NCI-H2029 (cell line): ENCODE measurements at regions not wholly inside any gene's neighbourhood (a gene's known extent, or its start where the extent isn't known, plus 50 kb on each side); places are given as distances from the start of the nearest gene placed in this dataset.

Experiments used
- DNase-seq: peaks from one replicate; lab custom pipeline; 2025; lab: John Stamatoyannopoulos, UW

DNA sequence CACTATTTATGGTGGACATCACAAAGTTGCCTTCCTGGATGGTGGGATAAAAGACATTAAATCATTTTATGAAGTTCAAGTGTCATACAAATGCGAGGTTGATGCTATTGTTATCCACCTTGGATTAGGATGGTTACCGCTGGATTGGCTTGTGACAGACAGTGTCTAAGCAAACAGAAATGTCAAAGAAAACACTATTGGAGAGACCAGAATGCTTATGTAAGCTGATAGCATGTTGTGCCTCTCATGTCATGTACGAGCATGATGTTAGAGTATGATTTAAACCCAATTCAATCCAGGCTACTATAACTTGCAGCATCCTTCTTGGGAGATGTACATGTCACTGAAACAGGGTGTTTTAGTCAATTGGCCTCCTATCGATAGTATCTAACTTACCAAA lies 178.8 kb upstream of the C9orf72 start:
- DNase-seq = no peak

DNA sequence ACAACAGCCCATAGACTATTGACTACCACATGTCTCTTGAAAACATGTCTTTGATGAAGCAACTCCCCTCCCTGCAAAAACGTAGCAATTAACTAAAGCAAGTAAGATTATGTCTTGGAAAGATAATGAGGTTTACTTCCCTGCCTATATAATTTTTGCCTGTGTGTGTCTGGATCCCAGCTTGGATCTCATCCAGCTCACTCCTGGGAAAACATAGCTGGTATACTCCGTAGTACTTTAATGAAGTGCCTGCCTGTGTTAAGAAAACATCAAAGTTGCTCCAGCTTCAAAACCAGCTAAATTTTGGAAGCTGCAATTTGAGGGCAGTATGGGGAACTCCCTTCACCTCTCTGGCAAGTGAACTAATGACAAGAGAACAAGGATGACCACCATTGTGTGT lies 182.6 kb upstream of the C9orf72 start:
- DNase-seq = no peak

DNA sequence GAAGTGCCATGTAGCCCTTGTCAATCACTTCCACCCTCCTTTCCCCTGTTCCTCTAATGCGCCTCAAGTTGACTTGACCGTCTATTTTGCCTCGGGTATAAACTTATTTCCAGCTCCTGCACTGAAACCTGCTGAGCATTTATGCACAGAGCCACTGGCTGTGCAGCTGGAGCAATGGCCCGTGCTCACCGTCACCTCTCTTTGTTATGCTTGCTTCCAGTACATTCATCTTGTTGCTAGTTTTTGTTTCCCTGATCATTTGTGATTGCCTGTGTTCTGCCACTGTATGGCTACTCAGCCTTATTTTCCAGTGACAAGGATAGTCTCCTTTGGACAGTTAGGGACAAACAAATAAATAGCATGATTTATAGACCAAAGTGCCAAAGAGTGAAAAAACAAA lies 183.1 kb upstream of the C9orf72 start:
- no peak for DNase-seq

GRCh38 chr9:27763831-27764230 lies 190.6 kb upstream of the C9orf72 start:
- no peak for DNase-seq

GRCh38 chr9:27765266-27766072 lies 192.2 kb upstream of the C9orf72 start:
- DNase-seq = no peak

GRCh38 chr9:27766073-27766835 lies 193.0 kb upstream of the C9orf72 start:
- DNase-seq = no peak

DNA sequence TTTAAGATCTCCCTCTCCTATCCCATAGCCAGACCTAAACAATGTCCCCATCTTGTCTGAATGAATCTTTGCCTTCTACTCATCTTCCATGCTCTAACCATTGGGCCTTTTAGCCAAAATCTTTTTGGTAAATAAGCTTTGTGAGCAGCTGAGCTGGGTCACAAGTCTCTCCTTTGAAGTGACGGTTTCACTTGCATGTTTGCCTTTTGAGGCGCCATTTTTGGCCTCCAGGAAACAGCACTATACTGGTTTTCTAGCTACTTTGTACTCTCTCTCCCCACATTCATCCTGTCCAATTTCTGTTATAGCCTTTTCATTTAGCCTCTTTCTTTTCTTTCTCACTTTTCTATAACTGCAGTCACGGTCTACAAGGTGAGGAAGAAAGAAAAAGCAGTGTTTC lies 195.5 kb upstream of the C9orf72 start:
- DNase-seq = no peak

GRCh38 chr9:27770541-27770940 lies 197.3 kb upstream of the C9orf72 start:
- DNase-seq = no peak

DNA sequence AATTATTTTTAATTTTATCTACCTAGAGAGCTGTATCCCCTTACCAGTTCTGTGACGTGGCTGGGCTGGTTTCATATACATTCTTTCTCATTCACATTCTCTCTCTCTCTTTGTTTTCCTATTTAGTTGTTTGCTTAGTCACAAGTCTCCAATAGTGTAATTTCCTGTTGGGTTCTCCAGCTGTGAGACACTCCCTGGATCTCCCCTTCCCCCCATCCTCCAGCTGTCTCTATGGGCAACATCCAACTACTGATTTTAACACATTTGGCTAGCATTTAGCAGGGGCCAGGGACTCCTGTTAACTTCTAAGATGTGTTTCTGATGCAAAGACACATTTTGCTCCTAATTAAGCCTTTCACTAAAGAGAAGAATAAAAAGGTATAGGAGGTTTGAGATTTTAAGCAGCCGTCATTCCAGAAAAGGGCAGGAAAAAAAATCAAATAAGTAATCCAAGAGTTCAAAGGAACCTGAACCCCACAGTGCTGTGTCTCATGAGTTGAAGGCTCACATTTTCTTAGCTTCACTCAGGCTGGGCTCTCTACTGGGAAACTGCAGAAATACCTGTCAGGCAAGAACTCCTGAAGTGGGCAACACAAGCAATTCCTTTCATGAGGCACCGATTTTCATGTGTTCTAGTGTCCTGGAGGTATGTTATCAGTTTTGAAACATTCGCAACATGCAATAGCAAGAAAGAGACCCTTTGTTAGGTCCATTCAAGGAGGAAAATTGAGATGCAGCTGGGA lies 198.7 kb upstream of the C9orf72 start:
- peak; percentile 29 for DNase-seq

- no peak for DNase-seq
Measured at GRCh38 chr9:27784847-27785713, 211.8 kb upstream of the C9orf72 start.

GRCh38 chr9:27785714-27786100 lies 212.4 kb upstream of the C9orf72 start:
- no peak for DNase-seq

GRCh38 chr9:27787891-27788290 lies 214.6 kb upstream of the C9orf72 start:
- no peak for DNase-seq

DNA sequence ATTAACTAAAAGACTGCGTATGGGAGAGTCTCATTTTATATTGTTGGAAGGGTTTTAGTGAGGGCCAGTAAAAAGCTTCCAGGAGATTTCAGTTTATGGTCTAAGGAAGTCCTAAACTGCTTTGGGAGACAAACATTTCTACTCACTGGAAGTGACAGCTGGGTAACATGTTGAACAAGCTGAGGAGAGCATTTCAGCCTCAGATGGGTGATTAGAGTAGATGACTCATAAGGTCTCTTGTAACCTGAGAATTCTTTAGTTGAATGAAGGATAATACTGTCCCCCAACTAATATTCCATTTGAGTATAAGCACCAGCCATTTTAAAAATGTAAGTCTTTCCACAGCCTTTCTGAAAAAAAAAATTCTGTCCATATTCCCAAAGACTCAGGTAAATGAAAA lies 218.0 kb upstream of the C9orf72 start:
- no peak for DNase-seq

GRCh38 chr9:27792971-27793689 lies 219.8 kb upstream of the C9orf72 start:
- DNase-seq = no peak

DNA sequence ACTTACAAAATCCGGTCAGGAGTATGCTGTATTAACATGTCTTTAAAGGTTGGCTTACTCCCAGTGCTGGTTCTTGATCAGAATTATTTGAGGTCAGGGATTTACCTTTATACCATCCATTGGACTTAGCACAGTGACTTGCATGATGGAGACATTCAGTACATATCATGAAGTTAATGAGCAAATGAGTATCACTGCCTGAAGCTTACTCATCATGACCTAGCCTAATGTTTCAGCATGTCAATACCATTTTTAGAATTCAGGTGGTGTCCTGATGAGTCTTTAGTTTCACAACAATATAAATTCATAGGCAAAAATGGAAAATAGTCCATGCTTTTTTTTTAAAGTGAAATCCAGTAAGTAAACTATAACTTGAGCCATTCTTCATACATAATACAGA lies 226.0 kb upstream of the C9orf72 start:
- DNase-seq = no peak

DNA sequence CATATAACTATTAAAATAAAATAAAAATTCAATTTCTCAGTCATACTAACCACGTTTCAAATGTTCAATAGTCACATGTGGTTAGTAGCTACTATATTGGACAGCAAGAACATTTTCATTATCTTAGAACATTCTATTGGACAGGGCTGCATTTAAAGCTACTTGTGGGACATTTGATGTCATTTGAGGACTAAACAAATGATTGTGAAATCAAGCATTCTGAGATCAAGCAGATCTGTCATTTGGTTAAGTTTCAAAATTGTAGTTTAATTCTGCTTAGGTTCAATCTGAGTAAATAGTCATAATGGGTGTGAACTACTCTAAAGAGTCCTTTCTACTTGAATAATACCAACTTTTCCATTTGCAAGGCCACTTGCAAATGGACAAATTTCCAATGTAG lies 226.9 kb upstream of the C9orf72 start:
- no peak for DNase-seq

GRCh38 chr9:27800692-27801370 lies 227.6 kb upstream of the C9orf72 start:
- DNase-seq = no peak

GRCh38 chr9:27801545-27801944 lies 228.3 kb upstream of the C9orf72 start:
- no peak for DNase-seq

DNA sequence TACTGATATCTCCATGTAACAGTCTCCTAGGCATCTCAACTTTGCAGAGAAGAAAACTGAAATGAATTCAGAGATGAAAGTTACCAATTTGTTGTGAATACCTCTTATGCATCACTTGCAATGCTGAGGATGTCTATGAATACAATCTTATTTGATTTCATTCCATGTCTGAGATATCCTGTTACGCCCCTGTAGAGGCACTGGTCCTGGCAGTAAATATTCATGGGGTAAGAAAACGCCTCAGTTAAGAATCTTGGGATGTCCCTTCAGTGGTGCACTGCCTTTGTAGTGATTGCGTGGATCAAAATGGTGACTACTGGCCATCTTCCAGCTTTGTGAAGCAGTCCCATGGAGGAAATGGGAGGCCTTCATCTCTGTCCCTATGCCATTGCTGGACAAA lies 229.1 kb upstream of the C9orf72 start:
- DNase-seq = no peak

GRCh38 chr9:27808864-27809263 lies 235.6 kb upstream of the C9orf72 start:
- no peak for DNase-seq

DNA sequence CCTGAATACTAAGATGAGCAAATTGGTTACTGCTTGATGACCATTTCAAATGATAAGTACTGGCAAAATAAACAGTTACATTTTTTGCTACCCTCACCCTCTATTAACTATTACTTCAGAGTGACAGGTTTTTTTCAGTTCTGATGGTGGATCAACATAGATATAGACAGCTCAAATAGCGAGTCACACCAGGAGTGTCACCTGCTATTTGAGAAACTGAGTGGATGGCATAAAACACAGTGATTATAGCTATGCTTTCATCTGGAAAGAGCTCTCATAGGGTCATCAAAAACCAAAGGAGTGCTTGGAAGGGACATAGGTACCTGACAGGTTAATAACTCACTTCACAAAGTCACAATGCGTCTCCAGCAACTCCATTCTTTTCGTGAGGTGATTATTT lies 244.5 kb upstream of the C9orf72 start:
- no peak for DNase-seq
